IMR-90 (cell line): ENCODE measurements at regions not wholly inside any gene's neighbourhood (a gene's known extent, or its start where the extent isn't known, plus 50 kb on each side); places are given as distances from the start of the nearest gene placed in this dataset.

Source experiments
- ATAC-seq: fragments of 200-7000 bp; cut with Tn5 transposase; 2 replicates; pipeline ENCODE4 v1.9.1; 2020; ENCODE audit warnings: low read depth, mild to moderate bottlenecking, moderate library complexity
- BruUV-seq: library from RNA; stranded (reverse); fragments of 400-500 nt; replicated peaks from 2 replicates; lab custom pipeline; 2021; lab: Mats Ljungman, UMichigan
- CTCF ChIA-PET: fragments of 300-600 bp; formaldehyde crosslinking; extraction: SDS; loops from one replicate; lab custom pipeline; 2021; ENCODE audit warnings: antibody characterized with exemption; lab: Yijun Ruan, JAX
- POLR2A ChIA-PET: fragments of 300-600 bp; sonication (Branson Sonifier 250); formaldehyde crosslinking; loops from one replicate; lab custom pipeline; 2022; ENCODE audit warnings: antibody characterized with exemption; ENCODE audit not compliant: unreplicated experiment; lab: Charles Lee
- DNase-seq: peaks from one replicate; pipeline ENCODE4 v3.0.0; 2013
- H2AFZ ChIP-seq: replicated peaks from 2 replicates; pipeline ENCODE3; 2013; ENCODE audit warnings: low read length, mild to moderate bottlenecking; ENCODE audit not compliant: poor library complexity
- H2AK5ac ChIP-seq: 2 replicates; pipeline ENCODE4 v1.6.1; 2013; ENCODE audit warnings: low read depth, low read length, inconsistent platforms
- H2AK9ac ChIP-seq: replicated peaks from 2 replicates; pipeline ENCODE3; 2013; ENCODE audit warnings: mild to moderate bottlenecking, low read depth, low read length, moderate library complexity; ENCODE audit not compliant: poor library complexity
- H2BK120ac ChIP-seq: 2 replicates; pipeline ENCODE4 v1.6.1; 2013; ENCODE audit warnings: low read depth, low read length, inconsistent platforms
- H2BK15ac ChIP-seq: 3 replicates; pipeline ENCODE4 v1.6.1; 2013; ENCODE audit warnings: low read depth, low read length, inconsistent platforms
- H2BK20ac ChIP-seq: 2 replicates; pipeline ENCODE4 v1.6.1; 2013; ENCODE audit warnings: low read depth, mild to moderate bottlenecking, inconsistent platforms, low read length, moderate library complexity
- H2BK5ac ChIP-seq: 2 replicates; pipeline ENCODE4 v1.6.1; 2013; ENCODE audit warnings: mild to moderate bottlenecking, low read depth, low read length, inconsistent platforms; ENCODE audit not compliant: poor library complexity, severe bottlenecking
- H3K14ac ChIP-seq: replicated peaks from 2 replicates; pipeline ENCODE4 v1.6.1; 2013; ENCODE audit warnings: low read depth, low read length, inconsistent platforms
- H3K18ac ChIP-seq: 2 replicates; pipeline ENCODE4 v1.6.1; 2013; ENCODE audit warnings: low read depth, low read length, control low read depth
- H3K23ac ChIP-seq: 2 replicates; pipeline ENCODE4 v1.6.1; 2013; ENCODE audit warnings: low read depth, low read length, inconsistent platforms
- H3K27ac ChIP-seq: 2 replicates; pipeline ENCODE4 v1.5.1; 2013; ENCODE audit warnings: mild to moderate bottlenecking, control low read depth, low read length; ENCODE audit not compliant: insufficient read depth
- H3K27me3 ChIP-seq: 2 replicates; pipeline ENCODE4 v1.6.1; 2013; ENCODE audit warnings: low read length; ENCODE audit not compliant: control insufficient read depth, insufficient read depth
- H3K36me3 ChIP-seq: 2 replicates; pipeline ENCODE4 v1.6.1; 2013; ENCODE audit warnings: low read length, mixed read lengths; ENCODE audit not compliant: control insufficient read depth, insufficient read depth
- H3K4ac ChIP-seq: 2 replicates; pipeline ENCODE4 v1.6.1; 2013; ENCODE audit warnings: low read depth, low read length, inconsistent platforms
- H3K4me1 ChIP-seq: 2 replicates; pipeline ENCODE4 v1.6.1; 2013; ENCODE audit warnings: low read length, mixed read lengths; ENCODE audit not compliant: control insufficient read depth, insufficient read depth
- H3K4me2 ChIP-seq: 2 replicates; pipeline ENCODE4 v1.6.1; 2013; ENCODE audit warnings: low read depth, mild to moderate bottlenecking, control low read depth, low read length, moderate library complexity
- H3K4me3 ChIP-seq: 2 replicates; pipeline ENCODE4 v1.5.1; 2013; ENCODE audit warnings: low read depth, mild to moderate bottlenecking, control low read depth, low read length, moderate library complexity; ENCODE audit not compliant: insufficient read depth
- H3K56ac ChIP-seq: 2 replicates; pipeline ENCODE4 v1.6.1; 2013; ENCODE audit warnings: low read length, inconsistent platforms; ENCODE audit not compliant: insufficient read depth; ENCODE audit errors: extremely low read depth
- H3K79me1 ChIP-seq, 2 experiments: 2 replicates each; pipeline ENCODE4 v1.6.1; 2013; ENCODE audit warnings: low read length in 2 of 2, inconsistent platforms in 1 of 2, low read depth in 1 of 2
- H3K9ac ChIP-seq: 2 replicates; pipeline ENCODE4 v1.6.1; 2013; ENCODE audit warnings: low read depth, low read length, control low read depth
- H3K9me1 ChIP-seq: 2 replicates; pipeline ENCODE4 v1.6.1; 2013; ENCODE audit warnings: low read length, inconsistent platforms; ENCODE audit not compliant: insufficient read depth
- H3K9me3 ChIP-seq: 2 replicates; pipeline ENCODE4 v1.6.1; 2013; ENCODE audit warnings: low read length; ENCODE audit not compliant: control insufficient read depth, insufficient read depth
- H4K20me1 ChIP-seq: 2 replicates; pipeline ENCODE4 v1.6.1; 2013; ENCODE audit warnings: low read length, inconsistent platforms; ENCODE audit not compliant: insufficient read depth
- H4K5ac ChIP-seq: 2 replicates; pipeline ENCODE4 v1.6.1; 2013; ENCODE audit warnings: mild to moderate bottlenecking, low read depth, low read length, control low read depth
- H4K8ac ChIP-seq, 2 experiments: 2 replicates each; pipeline ENCODE4 v1.6.1; 2013; ENCODE audit warnings: low read depth in 2 of 2, low read length in 2 of 2, control low read depth in 1 of 2, inconsistent platforms in 1 of 2
- H4K91ac ChIP-seq: 2 replicates; pipeline ENCODE4 v1.6.1; 2013; ENCODE audit warnings: low read depth, low read length, inconsistent platforms; ENCODE audit not compliant: insufficient read depth
- BHLHE40 ChIP-seq: fragments of 150-350 bp; IDR thresholded peaks from 2 replicates; pipeline ENCODE4 v1.6.1; 2016; ENCODE audit warnings: mild to moderate bottlenecking, low read depth, low read length
- CTCF ChIP-seq: conservative IDR thresholded peaks from 2 replicates; pipeline ENCODE4 v1.5.1; 2012; ENCODE audit warnings: mild to moderate bottlenecking, low read depth, low read length, improper control_type of control experiment
- FOS ChIP-seq: fragments of 150-350 bp; IDR thresholded peaks from 2 replicates; pipeline ENCODE4 v1.6.1; 2016; ENCODE audit warnings: low read depth, low read length
- MAZ ChIP-seq: IDR thresholded peaks from 2 replicates; pipeline ENCODE4 v1.6.1; 2012; ENCODE audit warnings: low read depth, mild to moderate bottlenecking, low read length, improper control_type of control experiment, moderate library complexity, borderline replicate concordance
- NFE2L2 ChIP-seq: fragments of 150-350 bp; IDR thresholded peaks from 2 replicates; pipeline ENCODE4 v1.6.1; 2016; ENCODE audit warnings: low read depth, mild to moderate bottlenecking, low read length
- POLR2A ChIP-seq: IDR thresholded peaks from 2 replicates; pipeline ENCODE4 v1.6.1; 2012; ENCODE audit warnings: mild to moderate bottlenecking, low read depth, low read length
- RAD21 ChIP-seq: IDR thresholded peaks from 2 replicates; pipeline ENCODE4 v1.6.1; 2012; ENCODE audit warnings: low read length, improper control_type of control experiment
- RCOR1 ChIP-seq: IDR thresholded peaks from 2 replicates; pipeline ENCODE4 v1.6.1; 2012; ENCODE audit warnings: mild to moderate bottlenecking, low read length, improper control_type of control experiment; ENCODE audit not compliant: insufficient replicate concordance
- WGBS, 2 experiments: methylation state at CpG; one replicate each; pipeline versions ENCODE4 v1.1.5 to v1.1.7; 2013; ENCODE audit warnings: missing lambda C conversion rate in 2 of 2; ENCODE audit not compliant: insufficient read length in 1 of 2; ENCODE audit errors: extremely low coverage in 2 of 2; 5-methylcytosine and 5-hydroxymethylcytosine counted together
- dilution Hi-C: fragments of 300-500 bp; cut with HindIII; formaldehyde crosslinking; loops from one replicate; pipeline ENCODE4 v1.14.3; 2018; ENCODE audit warnings: low sequenced_read_pairs; ENCODE audit not compliant: unreplicated experiment
- in situ Hi-C: fragments of 300-500 bp; cut with MboI; formaldehyde crosslinking; loops from 3 replicates; pipeline ENCODE4 v1.14.3; 2019; ENCODE audit warnings: low sequenced_read_pairs, inconsistent platforms, mixed read lengths
- intact Hi-C: fragments of 100-400 bp; cut with micrococcal nuclease; formaldehyde crosslinking; loops from 2 replicates; pipeline ENCODE4 v1.10.0; 2022
- TF ChIP-seq, protein P1 (sequence below): fragments of 150-350 bp; IDR thresholded peaks from 2 replicates; pipeline ENCODE4 v1.6.1; 2017; ENCODE audit warnings: mild to moderate bottlenecking, antibody characterized with exemption, low read length, low read depth
- TF ChIP-seq, protein P2 (sequence below): fragments of 150-350 bp; IDR thresholded peaks from 2 replicates; pipeline ENCODE4 v1.6.1; 2016; ENCODE audit warnings: low read depth, mild to moderate bottlenecking, low read length, moderate library complexity, borderline replicate concordance

DNA sequence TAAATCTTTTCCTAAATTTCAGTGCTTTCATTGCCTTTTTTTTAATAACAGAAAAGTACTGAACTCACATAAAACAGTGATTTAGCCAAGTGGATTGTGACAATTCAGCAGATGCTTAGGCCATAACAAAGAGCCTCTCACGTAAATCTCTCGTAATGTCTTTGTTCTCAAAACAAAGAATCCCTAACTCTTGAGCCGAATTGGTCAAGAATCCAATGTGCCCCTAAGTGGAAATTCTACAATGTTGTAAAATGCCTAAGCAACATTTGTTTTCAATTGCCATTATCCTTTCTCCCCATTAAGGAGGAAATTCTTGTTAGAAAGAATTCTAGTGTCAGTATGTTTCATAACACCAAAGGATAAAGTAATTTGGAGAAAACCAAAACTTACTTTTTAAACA, 235.7 kb upstream of the THBS1 start:
- no peaks in the 10 kb centered on the region for H3K27me3 ChIP-seq
- H3K4me1 ChIP-seq: no peaks in the 10 kb centered on the region
- ChIA-PET CTCF (no interaction called here), POLR2A (interaction anchor here (1.2 kb wide), 1 partner anchor 235 kb away, joined by 3 read pairs; the partner anchor contains the start of gene THBS1)
- ATAC-seq: no peak
- no peaks in the 10 kb centered on the region; the same call in none of the 2 replicates for H3K9me3 ChIP-seq
- H2BK5ac ChIP-seq: no peak overlapping the region
- H4K8ac ChIP-seq: no peak overlapping the region
- no peak overlapping the region for H2AK9ac ChIP-seq
- H2AK5ac ChIP-seq: no peak overlapping the region
- no peak overlapping the region for H3K14ac ChIP-seq
- H3K27ac ChIP-seq: no peak overlapping the region
- H3K79me1 ChIP-seq: no peaks in the 10 kb centered on the region
- no CpG with 5 or more reads among the region's 3 CpGs for WGBS, 2 experiments
- no peak overlapping the region for H3K9ac ChIP-seq
- H3K4me3 ChIP-seq: no peak overlapping the region
- DNase-seq: no peak
- no TSS peak for BruUV-seq
- no peaks in the 10 kb centered on the region for H3K9me1 ChIP-seq
- H3K4me2 ChIP-seq: no peak overlapping the region
- no peak overlapping the region for H4K91ac ChIP-seq
- H2BK120ac ChIP-seq: no peak overlapping the region
- H2AFZ ChIP-seq: no peak overlapping the region
- in situ Hi-C loops: no loop called here
- H3K4ac ChIP-seq: no peak overlapping the region
- no peak overlapping the region; the same call in 1 of the 2 replicates for H4K5ac ChIP-seq
- no peaks in the 10 kb centered on the region for H3K36me3 ChIP-seq
- no peak overlapping the region for H3K23ac ChIP-seq
- H2BK15ac ChIP-seq: no peak overlapping the region
- TF ChIP-seq NFE2L2 (no peak), RCOR1 (no peak), BHLHE40 (no peak), CTCF (no peak), POLR2A (no peak), MAZ (no peak), RAD21 (no peak), FOS (no peak)
- TF ChIP-seq, protein P1, sequence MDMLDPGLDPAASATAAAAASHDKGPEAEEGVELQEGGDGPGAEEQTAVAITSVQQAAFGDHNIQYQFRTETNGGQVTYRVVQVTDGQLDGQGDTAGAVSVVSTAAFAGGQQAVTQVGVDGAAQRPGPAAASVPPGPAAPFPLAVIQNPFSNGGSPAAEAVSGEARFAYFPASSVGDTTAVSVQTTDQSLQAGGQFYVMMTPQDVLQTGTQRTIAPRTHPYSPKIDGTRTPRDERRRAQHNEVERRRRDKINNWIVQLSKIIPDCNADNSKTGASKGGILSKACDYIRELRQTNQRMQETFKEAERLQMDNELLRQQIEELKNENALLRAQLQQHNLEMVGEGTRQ: no peak
- TF ChIP-seq, protein P2, sequence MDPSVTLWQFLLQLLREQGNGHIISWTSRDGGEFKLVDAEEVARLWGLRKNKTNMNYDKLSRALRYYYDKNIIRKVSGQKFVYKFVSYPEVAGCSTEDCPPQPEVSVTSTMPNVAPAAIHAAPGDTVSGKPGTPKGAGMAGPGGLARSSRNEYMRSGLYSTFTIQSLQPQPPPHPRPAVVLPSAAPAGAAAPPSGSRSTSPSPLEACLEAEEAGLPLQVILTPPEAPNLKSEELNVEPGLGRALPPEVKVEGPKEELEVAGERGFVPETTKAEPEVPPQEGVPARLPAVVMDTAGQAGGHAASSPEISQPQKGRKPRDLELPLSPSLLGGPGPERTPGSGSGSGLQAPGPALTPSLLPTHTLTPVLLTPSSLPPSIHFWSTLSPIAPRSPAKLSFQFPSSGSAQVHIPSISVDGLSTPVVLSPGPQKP: no peak
- no peaks in the 10 kb centered on the region for H4K20me1 ChIP-seq
- no peak overlapping the region for H2BK20ac ChIP-seq
- dilution Hi-C loops: no loop called here
- 0 out of 2 replicates have a peak overlapping the region, but pooled peaks have one; percentile 1 for H3K18ac ChIP-seq
- no peak overlapping the region for H3K56ac ChIP-seq
- intact Hi-C loops: no loop called here
